ENCODE measurements at regions not wholly inside any gene's neighbourhood (a gene's known extent, or its start where the extent isn't known, plus 50 kb on each side); places are given as distances from the start of the nearest gene placed in this dataset.

- DNase-seq, result no peak
Measured at GRCh38 chr5:112628214-112628980, 109.3 kb upstream of the APC start.

- DNase-seq, result no peak
Measured at GRCh38 chr5:112630246-112631009, 107.3 kb upstream of the APC start.

- DNase-seq, result no peak
Measured at GRCh38 chr5:112634166-112634565, 103.5 kb upstream of the APC start.

GRCh38 chr5:112634796-112635195 is 102.9 kb upstream of the APC start:
- DNase-seq, result no peak

GRCh38 chr5:112635276-112635675 is 102.4 kb upstream of the APC start:
- DNase-seq, result no peak

- DNase-seq, result no peak
Measured at GRCh38 chr5:112635771-112636731, 101.6 kb upstream of the APC start.

- DNase-seq, result no peak
Measured at GRCh38 chr5:112636751-112637150, 100.9 kb upstream of the APC start.

- no peak for DNase-seq
Measured at GRCh38 chr5:112637343-112637742, 100.3 kb upstream of the APC start.

GRCh38 chr5:112640546-112640945 is 97.1 kb upstream of the APC start:
- DNase-seq, result no peak

GRCh38 chr5:112641515-112642110 is 96.1 kb upstream of the APC start:
- no peak for DNase-seq

- no peak for DNase-seq
Measured at GRCh38 chr5:112642885-112643284, 94.8 kb upstream of the APC start.

GRCh38 chr5:112643339-112643971 is 94.2 kb upstream of the APC start:
- no peak for DNase-seq

- no peak for DNase-seq
Measured at GRCh38 chr5:112646139-112646936, 91.3 kb upstream of the APC start.

GRCh38 chr5:112647428-112647827 is 90.3 kb upstream of the APC start:
- DNase-seq, result no peak

GRCh38 chr5:112648264-112648663 is 89.4 kb upstream of the APC start:
- no peak for DNase-seq

- no peak for DNase-seq
Measured at GRCh38 chr5:112649882-112650281, 87.8 kb upstream of the APC start.

GRCh38 chr5:112653638-112654205 is 84.0 kb upstream of the APC start:
- DNase-seq, result no peak

GRCh38 chr5:112655513-112655912 is 82.2 kb upstream of the APC start:
- DNase-seq, result no peak

- DNase-seq, result no peak
Measured at GRCh38 chr5:112656451-112656850, 81.2 kb upstream of the APC start.

GRCh38 chr5:112657804-112658203 is 79.9 kb upstream of the APC start:
- DNase-seq, result no peak

GRCh38 chr5:112660359-112660758 is 77.3 kb upstream of the APC start:
- DNase-seq, result no peak

Data from NCI-H2081 treated with DMSO at 0.1 percent for 48 hours (cell line).